ENCODE measurements at regions not wholly inside any gene's neighbourhood (a gene's known extent, or its start where the extent isn't known, plus 50 kb on each side); places are given as distances from the start of the nearest gene placed in this dataset.
"Not testable (repeated sequence)": the region's sequence is repeated elsewhere in the genome, so short reads cannot be mapped to it uniquely, and the experiment has no call there.

DNA sequence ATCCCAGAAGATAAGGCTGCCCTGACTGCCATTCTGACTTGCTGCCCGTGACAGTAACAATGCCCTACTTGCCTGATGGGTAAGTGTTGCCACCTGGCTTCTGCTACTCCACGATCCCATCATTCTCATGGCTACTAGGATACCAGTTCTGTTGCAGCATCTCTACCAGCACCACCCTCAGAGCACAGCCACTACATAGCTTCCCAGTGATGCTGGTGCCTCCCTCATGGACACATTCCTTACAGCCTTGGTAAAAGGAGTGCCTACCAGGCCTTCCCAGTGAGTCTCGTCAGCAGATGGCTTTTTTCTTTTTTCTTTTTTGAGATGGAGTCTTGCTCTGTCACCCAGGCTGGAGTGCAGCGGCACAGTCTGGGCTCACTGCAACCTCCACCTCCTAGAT is 84.4 kb upstream of the CMKLR1 start:
- no peak for DNase-seq (ENCODE audit: low read depth)

DNA sequence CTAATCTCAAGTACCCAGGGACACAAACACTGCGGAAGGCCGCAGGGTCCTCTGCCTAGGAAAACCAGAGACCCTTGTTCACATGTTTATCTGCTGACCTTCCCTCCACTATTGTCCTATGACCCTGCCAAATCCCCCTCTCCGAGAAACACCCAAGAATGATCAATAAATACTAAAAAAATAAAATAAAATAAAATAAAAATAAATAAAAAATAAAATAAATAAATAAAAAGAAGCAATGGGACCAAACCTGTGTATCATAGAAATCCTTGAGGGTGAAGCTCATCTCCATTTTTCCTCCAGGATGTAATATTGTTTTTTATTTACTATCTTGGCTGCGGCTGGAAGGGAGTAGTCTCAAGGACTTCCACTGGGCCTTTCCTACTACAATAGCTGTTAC is 82.0 kb upstream of the CMKLR1 start:
- DNase-seq (ENCODE audit: low read depth) = not testable (repeated sequence)

DNA sequence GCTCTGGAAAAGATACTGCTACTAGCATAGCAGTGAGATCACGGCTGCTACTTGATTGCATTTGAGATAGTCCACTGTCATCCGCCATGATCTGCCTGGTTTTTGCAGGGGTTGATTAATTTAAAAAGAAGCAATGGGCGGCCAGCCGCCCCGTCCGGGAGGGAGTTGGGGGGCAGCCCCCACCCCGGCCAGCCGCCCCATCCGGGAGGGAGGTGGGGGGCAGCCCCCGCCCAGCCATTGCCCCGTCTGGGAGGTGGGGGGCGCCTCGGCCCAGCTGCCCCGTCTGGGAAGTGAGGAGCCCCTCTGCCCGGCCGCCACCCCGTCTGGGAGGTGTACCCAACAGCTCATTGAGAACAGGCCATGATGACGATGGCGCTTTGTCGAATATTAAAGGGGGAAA is 81.3 kb upstream of the CMKLR1 start:
- not testable (repeated sequence) for DNase-seq (ENCODE audit: low read depth)

DNA sequence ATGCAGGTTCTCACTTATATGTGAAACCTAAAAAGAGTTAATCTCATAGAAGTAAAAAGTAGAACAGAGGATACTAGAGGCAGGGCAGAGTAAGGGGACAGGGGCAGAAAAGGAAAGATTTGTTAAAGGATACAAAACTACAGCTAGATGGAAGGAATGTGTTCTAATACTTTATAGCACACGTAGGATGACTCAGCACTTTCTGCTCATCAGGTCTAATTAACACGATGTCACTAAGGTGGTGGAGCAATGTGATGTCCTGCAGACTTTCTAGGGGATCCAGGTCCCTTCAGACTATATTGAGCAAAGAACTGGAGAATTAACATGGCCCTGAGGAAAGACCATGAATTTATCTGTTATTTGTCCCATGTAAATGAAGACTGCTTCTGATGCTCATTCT is 80.8 kb upstream of the CMKLR1 start:
- no peak for DNase-seq (ENCODE audit: low read depth)

DNA sequence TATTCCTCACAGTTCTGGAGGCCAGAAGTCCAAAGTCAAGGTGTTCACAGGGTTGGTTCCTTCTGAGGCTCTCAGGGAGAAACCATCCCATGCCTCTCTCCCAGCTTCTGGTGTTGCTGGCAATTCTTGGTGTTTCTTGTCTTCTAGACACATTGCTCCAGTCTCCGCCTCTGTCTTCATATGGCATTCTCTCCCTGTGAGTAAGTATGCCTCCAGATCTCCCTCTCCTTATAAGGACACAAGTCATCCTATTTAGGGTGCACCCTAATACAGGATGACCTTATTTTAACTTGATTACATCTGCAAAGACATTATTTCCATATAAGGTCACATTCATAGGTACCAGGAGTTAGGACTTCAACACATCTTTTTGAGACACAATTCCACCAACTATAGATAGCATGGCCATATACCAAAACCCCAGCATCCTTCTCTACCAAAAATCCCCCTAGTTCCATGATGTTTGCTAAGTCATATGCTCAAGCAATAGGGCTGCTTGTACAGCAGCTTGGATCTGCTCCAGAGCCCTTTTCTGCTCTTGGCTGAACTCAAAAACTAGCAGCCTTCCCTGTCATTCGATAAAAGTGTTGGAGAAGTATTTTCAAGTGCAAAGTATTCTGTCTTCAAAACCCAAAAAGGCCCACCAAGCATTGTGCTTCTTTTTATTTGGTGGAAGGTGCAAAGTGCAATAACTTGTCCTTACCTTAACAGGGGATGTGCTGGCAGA is 79.2 kb upstream of the CMKLR1 start:
- no peak for DNase-seq (ENCODE audit: low read depth)

DNA sequence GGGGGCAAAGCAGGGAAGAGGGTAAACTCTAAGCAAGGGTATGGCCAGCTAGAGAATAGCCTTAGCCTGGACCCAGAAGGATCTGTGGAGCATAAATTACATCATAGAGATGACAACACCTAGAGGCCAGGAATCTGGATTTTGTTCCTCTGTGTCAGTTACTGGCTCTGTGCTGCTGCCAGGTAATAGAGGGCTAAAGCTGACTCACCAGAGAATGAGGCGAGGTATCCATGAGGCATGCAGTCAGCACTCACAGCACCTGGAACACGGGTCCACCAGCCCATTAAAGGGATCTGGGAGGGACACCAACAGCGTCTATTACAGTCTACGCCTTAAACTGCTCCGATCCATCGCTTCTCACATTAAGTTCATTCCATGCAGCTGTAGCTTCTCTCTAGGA is 74.9 kb upstream of the CMKLR1 start:
- DNase-seq (ENCODE audit: low read depth) = no peak

DNA sequence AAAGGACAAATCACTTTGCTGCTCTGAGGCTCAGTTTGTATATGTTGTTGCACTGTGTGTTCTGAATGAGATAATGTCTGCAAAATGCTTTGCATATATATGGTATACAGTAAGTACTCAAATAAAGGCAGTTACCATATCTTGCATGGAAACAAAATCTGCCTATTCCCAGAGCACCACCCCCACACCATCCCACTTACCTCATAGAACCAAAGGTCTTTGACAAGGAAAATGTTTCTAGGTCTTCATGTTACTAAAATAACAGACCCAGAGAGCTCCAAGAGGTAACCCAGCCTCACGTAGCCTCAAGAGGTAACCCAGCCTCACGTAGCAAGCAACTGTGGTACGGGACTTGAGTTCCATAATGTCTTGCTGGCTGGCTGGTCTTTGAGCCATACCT is 71.6 kb upstream of the CMKLR1 start:
- DNase-seq (ENCODE audit: low read depth) = no peak

DNA sequence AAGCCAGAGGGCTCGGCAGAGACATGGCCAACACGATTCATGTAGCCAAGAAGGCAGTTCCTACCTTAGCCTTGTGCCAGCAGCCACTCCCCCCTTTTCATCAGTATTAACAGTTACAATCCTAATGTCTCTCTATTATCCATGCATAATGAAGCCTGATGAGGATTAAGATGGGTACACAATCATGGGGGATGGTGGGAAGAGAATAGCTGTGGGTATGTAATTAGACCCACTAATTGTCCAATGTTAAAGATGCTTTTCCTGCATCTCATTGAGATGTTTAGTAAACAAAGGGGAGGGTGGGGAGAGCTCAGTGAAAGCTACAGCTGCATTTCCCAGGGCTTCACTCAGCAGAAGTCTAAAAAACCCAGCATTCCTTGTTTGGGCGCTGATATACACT is 70.4 kb upstream of the CMKLR1 start:
- no peak for DNase-seq (ENCODE audit: low read depth)

DNA sequence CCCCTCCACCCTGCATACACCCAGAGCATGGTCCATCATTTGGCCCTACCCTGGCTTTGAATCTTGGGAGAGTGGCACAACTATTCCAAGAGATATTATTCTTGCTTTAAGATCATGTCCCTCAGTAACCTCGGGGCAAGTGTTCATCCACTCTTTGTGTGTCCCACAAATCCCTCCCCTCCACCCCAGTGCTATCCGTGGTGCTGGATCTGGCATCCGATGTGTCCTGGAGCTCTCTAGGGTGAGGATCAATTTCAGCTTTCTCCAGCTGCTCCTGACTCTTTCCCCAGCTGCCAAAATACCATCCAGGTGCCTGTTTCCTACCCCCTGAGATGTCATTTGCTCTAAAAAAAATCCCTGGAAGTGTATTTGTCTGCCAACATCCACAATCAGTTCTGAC is 64.8 kb upstream of the CMKLR1 start:
- DNase-seq (ENCODE audit: low read depth) = no peak

DNA sequence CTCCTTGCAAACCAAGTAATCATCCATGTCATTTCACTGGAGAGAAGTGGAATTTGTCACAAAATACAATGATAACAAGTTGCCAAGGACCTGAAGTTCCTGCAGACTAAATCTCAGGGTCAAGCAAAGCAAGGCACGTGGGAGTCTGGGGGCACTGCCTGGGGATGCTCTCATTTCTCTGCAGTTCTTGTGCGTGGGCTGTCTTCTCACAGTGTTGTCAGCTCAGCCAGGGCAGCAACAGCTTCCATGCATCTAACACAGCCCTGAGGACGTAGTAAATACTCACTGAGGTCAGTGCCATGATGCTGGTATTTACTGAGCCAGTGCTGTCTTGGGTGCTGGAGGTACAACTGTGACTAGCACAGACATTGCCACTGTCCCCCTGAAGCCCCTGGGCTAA is 62.9 kb upstream of the CMKLR1 start:
- DNase-seq (ENCODE audit: low read depth) = no peak

DNA sequence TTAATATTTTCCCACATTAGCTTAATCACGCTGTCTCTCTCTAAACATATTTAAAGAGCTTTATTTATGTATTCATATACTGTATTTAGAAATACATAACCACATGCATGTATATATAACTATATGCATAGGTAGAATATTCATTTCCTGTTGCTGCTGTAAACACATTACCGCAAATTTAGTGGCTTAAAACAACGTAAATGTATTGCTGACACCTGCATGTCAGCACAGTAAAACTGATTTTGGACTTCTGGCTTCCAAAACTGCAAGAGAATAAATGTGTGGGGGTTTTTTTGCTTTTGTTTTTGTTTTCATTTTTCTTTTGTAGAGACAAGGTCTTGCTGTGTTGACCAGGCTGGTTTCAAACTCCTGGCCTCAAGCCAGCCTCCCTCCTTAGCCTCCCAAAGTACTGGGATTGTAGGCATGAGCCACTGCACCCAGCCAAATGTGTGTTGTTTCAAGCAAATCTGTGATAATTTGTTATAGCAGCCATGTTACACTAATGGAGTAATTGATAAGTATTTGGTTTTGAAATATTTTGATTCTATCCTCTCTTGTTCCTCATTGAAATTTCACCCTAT is 61.9 kb upstream of the CMKLR1 start:
- no peak for DNase-seq (ENCODE audit: low read depth)

DNA sequence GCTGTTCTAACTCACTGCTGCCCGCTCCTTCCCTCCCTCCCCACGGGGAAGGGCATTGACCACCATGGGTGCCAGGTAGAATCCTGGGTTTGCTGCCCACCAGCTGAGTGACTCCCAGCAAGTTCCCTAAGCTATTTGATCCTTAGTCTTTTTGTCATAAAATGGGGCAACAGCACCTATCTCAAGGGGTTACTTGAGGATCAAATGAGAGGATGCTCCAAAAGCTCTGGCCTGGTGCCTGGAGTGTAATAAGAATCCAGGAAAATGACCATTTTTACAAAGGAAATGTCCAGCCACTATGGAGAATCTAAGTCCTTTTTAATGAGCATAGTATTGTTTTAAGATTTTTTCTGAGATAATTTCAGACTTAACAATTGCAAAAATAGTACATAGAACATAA is 61.4 kb upstream of the CMKLR1 start:
- DNase-seq (ENCODE audit: low read depth) = no peak

DNA sequence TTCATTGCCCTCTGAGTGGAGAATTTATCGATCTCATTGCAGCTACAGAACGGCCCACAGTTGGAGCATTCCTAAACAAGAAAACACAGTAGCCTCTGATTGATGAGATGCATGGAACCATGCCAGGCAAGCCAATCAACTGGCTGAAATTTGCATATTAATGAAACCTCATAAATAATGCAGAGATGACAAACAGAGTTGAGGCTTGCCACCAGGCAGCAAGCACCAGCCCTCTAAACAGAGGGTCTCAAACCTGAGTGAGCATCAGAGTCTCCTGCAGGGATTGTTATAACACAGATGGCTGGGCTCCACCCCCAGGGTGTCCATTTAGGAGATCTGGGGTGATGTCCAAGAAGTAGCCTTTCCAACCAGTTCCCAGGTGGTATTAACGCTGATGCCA is 60.9 kb upstream of the CMKLR1 start:
- DNase-seq (ENCODE audit: low read depth) = no peak

DNA sequence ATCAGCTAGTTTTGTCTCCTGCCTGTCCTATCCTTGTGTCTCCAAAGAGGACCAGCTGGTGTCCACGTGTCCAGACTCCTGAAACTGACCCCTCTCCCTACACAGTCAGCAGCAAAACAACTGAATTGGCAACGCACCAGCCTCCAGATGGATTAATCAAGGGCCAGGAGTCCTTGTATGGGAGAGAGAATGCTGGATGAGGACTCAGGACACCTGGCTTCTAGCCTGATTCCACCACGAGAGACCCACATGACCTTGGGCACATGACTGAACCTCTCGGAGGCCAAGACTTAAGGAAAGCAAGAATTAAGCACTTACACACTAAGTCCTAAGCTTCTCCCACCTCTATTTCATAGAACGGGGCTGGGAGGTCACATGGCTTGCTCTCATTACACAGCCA is 60.4 kb upstream of the CMKLR1 start:
- no peak for DNase-seq (ENCODE audit: low read depth)

DNA sequence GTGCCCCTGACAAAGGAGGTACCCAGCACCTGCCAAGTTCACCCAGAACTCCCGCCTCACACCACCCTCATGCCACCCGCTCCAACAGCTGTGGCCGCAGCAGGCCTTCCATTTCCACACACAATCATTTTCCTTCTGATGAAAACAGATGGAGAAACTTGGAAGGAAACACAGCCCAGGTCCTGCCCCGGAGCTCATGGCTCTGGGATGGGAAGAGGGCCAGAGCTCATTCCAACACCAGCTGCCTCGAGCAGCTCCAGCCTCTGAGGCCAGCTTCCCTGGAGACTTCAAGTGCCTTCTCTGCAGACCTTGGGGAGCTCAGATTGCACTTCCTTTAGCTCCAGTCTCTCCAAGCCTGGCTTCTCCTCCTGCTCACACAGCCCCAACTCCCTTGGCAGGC is 55.1 kb upstream of the CMKLR1 start:
- no peak for DNase-seq (ENCODE audit: low read depth)

DNA sequence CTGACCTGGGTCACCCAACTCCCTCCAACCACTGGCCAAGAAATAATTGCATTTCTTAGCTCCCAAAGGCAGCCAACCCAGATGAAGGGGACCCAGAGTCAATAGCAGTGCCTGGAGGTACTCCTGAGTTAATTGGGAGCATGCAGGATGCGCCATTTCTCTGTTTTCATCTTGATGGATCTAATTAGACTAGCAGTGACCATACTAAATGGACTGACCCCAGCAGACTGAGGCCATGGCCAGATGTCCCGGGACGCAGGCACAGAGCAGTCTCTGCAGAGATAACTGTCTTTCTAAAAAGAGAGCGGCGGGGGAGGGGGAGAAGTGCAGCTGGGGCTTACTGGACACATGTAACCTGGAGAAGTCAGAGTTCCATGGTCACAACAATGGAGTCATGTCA is 53.2 kb upstream of the CMKLR1 start:
- no peak for DNase-seq (ENCODE audit: low read depth)

DNA sequence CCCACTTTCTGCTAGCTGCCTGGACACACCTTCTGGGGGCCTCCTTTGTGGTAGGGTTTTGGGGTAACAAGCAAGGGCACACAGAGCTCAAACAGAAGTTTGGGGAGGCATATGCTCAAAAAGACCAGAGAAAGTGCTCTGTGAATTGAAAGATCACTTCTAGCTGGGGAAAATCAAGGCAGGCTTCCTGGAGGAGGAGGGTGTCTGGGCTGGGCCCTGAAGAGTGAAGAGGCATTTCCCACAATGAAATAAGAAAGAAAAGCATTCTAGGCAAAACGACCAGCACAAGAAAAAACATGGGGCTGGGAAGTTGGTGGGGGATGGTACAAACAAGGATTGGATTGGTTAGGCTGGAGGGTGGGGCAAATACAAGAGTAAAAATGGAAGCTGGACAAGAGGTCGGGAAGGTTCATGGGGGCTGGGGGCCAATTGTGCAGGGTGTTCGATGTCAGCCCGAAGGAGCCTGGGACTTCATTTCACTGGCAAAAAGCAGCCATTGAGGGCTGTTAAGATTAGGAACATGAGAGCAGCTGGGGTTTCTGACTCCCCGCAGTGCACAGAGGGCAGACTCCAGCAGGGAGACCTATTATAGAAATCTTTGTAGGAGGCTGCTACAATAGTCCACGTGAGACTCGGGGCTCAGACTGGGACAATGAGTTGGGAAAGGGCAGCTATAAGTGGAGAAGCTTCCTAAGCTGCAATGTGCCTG is 51.5 kb upstream of the CMKLR1 start:
- DNase-seq (ENCODE audit: low read depth) = no peak

DNA sequence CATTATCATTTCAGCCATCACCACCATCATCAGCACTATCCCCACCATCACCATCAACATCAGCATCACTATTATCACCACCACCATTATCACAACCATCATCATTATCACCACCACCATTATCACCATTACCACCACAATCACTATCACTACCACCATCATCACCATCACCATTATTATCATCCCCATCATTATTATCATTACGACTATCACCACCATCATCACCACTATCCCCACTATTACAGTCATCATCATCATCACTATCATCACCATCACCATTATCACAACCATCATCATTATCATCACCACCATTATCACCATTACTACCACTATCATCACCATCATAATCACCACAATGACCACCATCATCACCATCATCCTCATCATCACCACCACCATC is 50.4 kb upstream of the CMKLR1 start:
- no peak for DNase-seq (ENCODE audit: low read depth)
